ENCODE measurements at regions not wholly inside any gene's neighbourhood (a gene's known extent, or its start where the extent isn't known, plus 50 kb on each side); places are given as distances from the start of the nearest gene placed in this dataset.

DNA sequence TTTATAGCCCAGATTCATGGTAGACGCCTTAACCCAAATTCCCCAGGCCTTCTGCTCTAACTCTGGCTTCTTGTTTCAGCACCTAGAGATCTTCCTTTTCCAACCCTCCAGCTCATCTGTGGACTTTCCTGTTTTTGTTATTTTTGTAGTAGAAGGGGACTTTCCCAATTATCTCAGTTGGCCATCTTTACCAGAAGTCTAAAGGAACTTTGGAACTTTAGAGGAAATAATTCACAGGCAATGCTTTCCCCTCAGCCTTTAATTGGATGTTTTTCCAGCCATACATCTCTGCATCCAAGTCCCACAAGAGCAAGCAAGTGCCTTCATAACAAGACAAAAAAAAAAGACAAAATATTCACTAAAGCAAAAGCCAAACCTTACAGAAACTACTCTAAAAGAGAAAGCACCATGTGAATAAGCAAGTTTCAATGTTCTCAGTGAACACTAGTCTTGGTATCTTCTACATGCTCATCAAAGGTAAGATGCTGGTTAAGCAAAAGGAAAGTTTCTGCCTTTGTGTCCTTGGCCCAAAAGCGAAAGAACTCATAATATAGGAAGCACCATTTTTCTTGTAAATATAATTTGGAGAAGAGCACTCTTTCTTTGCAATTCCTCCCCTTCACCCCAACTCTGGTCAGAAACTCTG, 377.3 kb downstream of the SETD4 start:
- DNase-seq: no peak

DNA sequence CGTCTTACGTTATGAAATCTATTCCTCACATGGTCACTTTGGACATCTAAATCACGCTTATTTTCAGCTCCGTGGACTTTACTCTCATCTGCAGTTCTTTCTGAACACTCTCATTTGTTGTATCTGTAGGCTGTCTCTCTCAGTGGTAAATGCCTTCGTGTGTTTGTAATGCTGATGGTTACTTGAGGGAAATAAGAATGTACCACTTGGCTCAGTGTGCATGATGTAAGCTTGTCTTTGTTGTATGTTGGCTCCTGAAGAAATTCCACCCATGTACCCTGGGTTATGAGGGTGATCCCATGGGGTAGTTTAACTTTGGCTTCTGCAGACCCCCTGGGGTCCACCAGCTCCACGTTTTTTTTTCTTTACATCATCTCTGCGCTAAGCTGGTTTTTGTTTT, 378.4 kb downstream of the SETD4 start:
- no peak for DNase-seq

DNA sequence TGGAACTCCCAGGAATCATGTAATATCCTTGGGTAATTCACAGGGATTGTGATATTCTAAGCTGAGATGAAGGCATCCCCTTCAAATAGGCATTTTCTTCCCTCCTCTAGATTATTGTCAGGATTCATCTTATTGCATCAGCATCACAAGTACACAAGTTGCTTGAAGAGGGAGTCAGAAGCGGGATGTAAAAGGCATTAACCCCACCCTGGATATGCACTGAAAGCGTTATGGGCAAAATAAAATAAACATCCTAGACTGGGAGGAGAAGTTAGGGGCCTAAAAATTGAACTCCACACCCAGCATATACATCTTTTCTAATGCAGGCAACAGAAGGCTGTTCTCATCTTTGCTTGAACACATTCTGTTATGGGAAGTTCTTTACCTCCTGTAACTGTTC, 381.2 kb downstream of the SETD4 start:
- no peak for DNase-seq

DNA sequence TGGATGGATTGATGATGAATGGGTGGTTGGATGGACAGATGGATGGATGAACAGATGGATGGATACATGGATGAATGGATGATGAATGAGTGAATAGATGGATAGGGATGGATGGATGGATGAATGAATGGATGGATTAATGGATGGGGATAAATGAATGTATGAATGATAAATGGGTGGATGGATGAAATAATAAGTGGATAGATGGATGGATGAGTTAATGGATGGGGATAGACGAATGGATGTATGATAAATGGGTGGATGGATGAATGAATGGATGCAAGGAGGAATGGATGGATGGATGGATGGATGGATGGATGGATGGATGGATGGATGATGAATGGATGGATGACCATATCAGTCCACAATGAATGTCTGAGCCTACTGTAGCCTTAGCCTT, 381.9 kb downstream of the SETD4 start:
- DNase-seq: no peak

DNA sequence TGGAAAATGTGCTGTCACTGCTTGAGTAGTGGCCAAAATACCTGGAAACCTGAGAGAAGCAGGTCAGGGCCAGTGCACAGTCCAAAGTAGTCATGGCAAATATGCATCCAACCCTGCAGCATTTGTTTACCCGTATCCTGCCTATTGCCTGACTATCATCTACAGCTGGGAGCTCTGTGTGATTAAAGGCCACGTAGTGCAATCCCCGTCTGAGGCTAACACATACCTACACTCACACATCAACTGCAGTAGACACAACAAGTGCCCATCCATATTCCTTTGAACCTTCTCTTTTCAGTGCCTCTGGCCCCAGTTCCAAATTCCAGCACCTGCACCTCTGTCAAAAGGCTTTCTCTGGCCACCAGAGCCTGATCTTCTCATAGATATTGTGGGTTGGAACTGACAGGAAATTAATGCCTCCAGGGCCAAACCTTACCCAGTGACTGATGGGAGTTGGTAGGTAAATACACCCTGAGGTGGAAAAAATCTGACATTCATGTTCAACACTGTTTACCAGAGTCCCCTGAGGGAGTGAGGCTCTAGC, 383.0 kb downstream of the SETD4 start:
- DNase-seq: no peak

DNA sequence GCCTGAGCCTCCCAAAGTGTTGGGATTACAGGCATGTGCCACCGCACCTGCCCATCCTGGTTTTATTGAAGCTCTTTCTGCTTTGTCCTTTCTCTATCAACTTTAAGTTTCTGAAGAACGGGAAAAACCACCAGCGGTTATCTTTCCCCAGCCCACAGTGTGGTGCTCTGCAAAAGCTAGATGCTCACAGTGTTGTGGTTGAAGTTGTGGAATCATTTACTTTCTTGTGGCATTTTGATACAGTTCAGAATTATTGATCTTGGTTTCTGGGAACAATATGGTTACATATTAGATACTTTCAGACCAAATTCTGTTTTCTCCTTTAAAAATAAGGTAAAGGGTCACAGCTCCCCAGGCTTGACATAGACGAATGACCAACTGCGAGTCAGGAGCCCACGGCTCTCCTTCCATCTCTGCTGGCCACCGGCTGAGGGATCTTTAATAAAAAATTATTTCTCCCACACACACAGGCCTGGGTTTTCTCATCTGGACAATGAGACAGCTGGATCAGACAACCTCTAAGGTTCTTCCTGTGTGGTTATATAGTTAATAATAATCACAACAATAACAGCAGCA, 385.3 kb downstream of the SETD4 start:
- DNase-seq: no peak

DNA sequence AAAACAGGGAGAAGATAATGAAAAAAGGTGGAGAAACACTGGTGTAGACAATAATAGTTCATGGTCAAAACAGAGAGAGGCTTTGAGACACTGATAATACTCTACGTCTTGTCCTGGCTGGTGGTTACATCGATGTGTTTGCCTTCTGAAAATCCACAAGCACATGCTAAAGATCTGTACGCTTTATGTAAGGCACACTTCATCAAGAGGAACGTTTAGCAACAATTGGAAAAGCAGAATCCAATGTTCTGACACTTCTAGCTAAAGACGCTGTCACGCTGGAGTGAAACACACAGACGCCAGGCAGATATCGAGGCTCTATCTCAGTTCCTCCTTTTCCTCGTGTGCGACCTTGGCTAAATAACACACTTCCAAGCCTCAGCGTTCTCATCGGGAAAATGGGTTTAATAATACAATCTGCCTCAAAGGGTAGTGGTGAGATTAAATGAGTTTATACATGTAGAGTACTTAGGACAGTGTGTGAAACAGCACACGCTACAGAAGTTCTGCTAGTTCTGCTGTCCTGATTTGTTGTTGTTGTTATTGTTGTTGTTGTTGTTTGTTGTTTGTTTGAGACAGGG, 386.1 kb downstream of the SETD4 start:
- DNase-seq: no peak

DNA sequence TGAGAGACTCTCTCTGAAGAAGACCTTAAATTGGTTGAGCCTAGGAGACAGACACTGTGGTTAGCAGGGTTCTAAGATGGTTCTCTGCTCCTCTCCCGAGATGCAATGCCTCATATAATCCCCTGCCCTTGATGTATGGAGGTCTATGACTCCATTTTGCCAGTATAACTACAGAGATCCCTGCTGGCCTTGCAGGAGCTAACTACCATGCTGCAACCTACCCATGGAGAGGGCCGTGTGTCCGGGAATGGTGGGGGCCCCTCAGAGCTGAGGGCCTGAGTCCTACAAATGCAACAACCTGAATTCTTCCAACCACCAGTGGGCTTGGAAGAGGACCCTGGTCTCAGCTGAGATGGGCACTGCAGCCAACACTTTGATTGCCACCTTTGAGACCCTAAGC, 388.0 kb downstream of the SETD4 start:
- no peak for DNase-seq

DNA sequence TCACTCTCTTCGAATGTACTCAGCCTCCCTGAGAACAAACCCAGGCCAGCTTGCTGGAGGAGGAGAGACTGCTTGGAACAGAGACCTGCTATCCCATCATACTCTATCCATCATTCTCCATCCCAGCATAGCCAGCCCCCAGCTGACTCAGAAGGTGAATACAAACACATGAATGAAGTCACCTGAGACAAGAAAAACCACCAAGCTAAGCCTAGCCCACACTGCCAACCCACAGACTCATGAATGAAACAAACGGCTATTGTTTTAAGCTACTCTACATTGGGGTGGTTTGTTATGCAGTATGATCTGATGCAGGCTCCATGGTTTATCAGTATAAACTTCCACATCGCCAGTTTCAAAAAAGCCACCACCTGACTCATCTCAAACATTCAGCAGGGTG, 395.6 kb downstream of the SETD4 start:
- DNase-seq: no peak

DNA sequence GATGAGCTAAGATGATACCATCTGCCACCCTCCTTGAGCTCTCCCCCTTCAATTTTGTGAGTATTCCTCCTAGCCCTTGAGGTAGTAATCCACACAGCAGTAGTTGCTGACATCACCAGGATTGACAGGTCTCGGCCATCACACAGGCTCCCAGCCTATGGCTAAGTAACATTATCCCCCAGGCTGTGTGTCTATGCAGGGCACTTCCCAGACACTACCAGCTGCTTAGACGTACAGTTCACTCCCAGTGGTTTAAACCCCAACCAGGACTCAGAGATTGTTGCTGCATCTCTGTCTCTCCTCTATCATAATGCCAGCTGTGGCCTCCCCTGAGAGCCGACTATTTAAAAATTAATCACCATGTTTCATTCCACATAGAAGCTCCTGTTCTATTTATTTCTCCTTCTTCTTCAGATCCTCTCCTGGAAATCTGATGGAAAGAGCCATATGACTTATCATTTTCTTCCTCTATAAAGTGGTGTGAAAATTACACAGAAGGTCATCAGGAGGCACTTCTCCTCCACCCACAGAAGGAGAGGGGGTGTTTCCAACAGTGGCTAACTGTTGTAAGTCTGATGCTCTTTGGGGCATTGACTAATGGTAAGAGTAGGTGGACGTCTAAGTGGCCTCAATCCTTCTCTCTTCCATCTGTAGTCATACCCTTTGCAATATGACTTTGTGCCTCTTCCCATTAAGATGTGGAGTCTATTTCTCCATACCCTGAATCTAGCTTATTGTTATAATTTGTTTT, 396.3 kb downstream of the SETD4 start:
- no peak for DNase-seq

DNA sequence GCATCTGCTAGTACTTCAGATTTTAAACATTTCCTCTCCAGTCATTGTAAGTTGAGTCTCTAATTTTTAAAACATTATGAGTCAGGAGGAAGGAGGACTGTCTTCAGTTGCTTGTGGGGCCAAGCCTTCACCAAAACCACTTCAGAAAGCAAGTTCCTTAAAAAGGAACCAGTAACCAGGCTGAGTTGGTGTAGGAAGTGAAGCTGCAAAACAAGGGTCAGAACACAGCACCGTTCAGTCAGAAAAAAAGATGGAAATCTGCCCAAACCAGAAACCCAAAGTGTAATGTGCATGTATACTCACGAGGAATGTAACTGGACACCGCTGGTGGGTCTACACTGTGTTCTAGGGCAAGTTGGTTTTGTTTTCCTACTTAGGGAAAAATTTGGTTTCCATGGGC, 402.1 kb downstream of the SETD4 start:
- no peak for DNase-seq

DNA sequence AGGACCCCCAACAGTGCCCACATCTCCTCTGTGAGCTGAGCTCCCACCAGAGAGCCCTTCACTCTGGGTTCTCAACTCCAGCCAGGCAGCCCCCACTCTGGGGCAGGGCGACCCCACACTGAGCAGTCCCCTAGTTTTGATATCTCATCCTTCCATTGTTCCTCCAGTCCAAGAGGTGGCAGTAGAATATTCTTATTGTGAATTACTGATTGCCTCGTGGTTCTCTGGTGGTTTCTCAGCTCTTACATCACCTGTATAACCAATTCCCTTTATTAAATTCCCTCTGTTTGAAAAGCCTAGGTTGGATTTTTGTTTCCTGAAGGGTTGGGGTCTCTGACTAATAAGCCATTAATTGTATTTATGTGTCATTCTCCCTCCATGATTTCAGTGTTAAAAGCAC, 407.5 kb downstream of the SETD4 start:
- DNase-seq: no peak

DNA sequence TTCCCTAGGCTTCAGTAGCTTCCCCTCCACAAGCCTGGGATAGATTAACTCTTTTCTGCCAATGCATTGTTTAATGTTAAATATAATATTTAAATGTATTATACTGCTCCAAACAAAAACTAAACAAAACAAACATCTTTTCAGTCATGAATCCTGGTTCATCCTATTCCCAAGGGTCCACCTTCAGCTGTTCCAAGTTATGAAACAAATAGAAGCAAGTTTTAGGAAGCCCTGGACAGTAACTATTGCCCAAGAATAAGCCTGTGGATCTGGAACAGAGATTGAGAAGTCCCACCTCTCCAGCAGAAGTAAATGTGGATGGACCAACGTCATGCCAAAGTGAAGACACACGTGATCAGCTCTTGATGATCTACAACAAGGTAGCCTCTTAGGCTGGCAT, 408.1 kb downstream of the SETD4 start:
- no peak for DNase-seq

DNA sequence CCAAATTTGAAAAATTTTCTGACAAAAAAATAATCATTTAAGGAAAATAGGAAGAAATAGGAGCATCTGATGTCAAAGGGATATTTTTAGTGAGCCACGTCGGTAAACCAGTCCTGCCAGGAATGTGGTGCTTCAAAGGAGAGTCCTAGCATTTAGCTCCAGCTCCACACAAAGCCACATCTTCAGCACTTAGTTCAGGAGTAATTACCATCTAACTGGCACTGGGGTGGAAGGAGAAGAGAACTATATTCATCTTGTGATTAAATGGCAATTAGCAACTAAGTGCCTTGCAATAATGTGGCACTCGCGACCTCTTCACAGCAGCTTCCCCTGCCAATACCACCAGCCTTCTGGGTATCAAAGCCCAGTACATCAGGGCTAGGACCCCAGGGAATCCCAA, 409.1 kb downstream of the SETD4 start:
- no peak for DNase-seq

DNA sequence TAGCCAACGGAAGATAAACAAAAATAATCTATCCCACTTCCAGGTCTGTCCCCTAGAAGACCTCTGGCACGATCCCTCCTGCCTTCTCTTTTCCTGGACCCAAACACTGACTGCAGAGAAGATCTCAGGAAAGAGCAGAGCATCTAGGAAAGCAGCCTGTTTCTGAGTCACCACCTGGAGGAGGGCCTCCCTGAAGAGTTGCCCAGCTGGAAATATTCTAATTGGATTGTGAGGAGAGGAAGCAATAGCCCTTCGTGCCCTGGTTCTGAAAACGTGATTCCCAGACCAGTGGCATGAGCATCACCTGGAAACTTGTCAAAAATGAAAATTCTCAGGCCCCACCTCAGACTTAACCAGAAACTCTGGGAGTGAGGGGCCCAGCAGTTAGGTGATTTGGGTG, 411.1 kb downstream of the SETD4 start:
- no peak for DNase-seq

DNA sequence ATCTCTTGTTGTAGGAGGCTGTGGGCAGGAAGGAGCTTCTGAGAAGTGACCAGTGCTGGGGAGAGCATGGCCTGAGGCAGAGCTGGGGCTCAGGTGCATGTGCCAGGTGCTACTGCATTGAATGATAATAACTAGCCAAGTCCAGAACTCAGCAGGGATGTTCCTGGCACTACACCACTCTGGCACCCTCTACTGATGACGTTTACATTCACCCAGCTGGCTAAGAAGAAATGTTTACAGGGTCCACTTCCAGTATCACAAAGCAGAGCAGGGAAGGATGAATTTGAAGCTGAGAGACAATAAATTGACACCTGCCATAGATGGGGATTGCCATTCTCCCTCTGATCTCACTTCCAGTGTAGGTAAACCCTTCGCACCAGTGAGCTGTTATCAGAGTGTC, 411.8 kb downstream of the SETD4 start:
- no peak for DNase-seq

DNA sequence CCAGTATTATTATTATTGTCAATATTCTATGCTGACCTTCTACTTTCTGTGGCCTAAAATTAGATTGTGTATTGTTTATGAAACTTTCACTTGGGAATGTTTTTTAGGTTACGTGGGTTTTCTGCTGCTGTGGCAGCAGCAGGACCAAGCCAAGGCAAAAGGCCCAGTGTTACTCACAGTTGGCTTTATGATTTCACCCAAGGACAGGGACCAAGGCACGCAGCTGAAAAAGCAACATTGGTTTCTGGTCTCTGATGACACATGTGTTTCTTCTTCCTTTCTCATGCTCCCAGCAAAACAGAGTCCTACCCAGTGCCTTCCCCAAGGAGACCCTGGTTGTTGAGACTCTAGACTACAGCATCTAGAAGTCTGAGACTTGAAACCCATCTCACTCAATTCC, 413.7 kb downstream of the SETD4 start:
- DNase-seq: no peak

DNA sequence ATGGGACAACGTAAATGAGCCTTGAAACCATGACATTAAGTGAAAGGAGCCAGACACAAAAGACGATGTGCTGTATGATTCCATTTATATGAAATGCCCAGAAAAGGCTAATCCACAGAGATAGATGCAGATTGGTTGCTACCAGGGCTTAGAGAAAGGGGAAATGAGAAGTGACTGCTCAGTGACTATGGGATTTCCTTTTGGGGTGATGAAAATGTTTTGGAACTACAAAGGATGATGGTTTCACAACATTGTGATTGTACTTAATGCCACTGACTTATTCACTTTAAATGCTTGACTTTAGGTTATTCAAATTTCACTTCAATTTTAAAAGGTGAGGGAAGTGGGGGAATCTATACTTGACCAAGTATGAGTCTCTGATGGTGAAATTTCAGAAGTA, 414.3 kb downstream of the SETD4 start:
- no peak for DNase-seq

DNA sequence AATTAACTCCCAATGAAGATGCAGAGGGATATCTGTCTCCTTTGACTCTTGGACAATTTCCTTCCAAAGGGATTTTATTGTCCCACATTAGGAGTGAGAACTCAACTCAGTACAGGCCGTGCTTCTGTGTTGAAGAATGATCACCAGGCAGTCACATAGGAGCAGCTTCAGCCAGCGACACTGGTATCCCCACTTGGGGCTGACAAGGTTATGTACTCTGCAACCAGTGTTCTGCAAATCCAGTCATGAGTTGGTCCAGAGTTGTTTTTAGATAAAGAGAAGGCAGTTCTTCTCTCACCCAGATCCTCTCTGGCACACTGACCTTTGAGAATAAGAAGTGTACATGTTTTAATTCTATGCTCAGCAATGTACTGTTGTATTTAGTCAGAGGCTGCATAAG, 415.8 kb downstream of the SETD4 start:
- DNase-seq: no peak

DNA sequence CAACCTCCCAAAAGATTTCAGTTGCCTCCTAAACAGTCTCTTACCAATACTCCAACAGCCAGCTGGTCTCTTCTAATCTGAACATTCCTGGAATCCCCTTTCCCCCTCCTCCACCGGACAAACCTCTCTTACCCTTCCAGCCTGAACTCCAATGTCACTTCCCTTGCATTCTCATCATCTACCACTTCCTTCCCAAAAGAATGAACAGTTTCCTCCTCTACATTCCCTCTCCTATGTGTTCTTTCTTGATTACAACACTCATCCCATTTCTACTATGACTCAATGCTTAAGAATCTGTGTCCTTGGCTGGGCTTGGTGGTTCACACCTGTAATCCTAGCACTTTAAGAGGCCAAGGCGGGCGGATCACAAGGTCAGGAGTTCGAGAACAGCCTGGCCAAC, 417.1 kb downstream of the SETD4 start:
- DNase-seq: no peak

DNA sequence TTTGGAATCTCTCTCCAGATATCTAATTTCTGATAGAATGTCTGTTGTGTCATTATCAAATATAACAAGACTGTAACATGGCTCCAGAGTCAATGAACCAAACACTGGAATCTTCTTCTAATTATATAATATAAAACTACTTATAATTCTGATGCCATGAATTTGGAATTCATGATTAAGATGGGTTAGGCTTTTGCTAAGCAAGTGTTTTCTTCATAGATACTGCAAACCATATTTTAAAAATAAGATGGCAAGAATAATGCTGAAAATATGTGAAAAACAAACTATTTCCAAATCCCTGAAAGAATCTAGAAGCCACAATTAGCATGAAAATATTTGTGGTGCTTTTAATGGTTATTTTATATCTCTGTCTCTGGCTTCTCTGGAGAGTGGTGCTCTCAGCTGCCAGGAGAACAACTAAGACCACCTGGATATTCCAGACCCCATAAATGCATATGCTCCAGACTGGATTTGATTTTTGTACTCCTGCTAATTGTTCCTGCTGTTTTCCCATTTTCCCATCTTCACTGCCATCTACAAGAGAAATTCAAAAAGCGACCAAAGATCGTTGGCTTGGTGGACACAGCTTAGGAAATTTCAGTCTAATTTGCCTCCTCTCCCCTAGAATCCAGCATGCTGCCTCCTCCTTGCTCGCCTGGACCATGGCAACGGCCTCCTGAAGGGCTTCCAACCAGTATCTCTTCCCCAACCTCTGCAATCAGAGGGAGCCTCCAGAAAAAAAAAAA, 418.9 kb downstream of the SETD4 start:
- DNase-seq: no peak

DNA sequence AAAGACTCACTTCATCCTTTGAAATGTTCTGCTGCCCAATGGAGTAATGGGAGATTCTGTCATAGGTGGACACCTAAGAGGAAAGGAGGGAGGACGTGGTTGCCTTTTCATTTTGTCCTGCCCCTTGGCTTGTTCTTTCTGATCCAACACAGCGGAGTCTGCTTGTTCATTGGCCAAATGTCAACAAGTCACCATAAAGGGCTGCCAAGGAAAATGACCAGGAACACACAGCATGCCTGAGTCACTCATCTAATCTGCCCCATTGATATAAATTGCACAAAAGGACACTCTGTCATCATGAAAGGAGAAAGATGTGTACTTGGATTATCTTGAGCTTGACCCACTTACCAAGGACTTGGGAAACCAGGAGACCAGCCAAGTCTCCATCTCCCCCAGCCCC, 422.9 kb downstream of the SETD4 start:
- DNase-seq: no peak

DNA sequence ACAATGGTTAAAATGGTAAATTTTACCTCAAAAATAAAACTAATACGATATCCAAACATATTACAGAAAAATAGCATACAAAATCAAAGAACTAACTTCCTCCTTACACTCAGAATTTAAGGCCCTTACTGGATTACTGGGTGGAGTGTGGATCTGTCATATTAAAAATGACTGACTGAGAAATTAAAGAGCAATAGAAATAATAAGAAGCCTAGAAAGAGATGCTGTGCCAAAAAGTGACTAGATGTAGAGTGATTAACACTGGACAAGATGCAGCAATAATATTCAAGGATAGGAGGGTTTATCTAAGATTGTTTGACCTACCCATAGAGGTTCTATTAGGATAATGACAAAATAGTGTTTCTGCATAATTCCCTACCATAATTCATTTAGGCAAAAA, 424.3 kb downstream of the SETD4 start:
- no peak for DNase-seq
